ENCODE measurements at regions not wholly inside any gene's neighbourhood (a gene's known extent, or its start where the extent isn't known, plus 50 kb on each side); places are given as distances from the start of the nearest gene placed in this dataset.

DNA sequence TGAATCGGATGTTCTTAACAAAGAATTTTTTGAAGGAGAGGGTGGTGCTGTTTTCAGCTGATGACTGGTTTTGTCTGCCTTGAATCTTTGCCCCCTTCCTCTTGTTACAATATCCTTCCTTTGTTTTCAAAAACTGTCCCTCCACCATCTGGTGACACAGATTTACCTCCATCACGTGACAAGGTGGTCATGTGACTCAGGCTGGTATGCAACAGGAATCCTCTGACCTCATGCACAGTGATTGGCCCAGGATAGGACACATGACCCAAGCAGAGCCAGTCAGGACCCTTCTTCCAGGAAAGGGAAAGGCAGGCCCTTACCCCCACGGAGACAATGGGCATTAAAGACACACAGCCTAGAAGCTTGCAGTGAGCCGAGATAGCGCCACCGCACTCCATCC, 84.7 kb upstream of the MC3R start (continued):
- TF ChIP-seq, protein P1, sequence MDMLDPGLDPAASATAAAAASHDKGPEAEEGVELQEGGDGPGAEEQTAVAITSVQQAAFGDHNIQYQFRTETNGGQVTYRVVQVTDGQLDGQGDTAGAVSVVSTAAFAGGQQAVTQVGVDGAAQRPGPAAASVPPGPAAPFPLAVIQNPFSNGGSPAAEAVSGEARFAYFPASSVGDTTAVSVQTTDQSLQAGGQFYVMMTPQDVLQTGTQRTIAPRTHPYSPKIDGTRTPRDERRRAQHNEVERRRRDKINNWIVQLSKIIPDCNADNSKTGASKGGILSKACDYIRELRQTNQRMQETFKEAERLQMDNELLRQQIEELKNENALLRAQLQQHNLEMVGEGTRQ (CRISPR knock-in tag; IDR thresholded peaks at IDR 0.05): peak; percentile 75
- TF ChIP-seq EP300 (IDR thresholded peaks at IDR 0.05; ENCODE audit: low read length) (no peak), COPS2 (conservative IDR thresholded peaks at IDR 0.05) (no peak), YBX1 (IDR thresholded peaks at IDR 0.05) (no peak), HDAC3 (IDR thresholded peaks at IDR 0.05; ENCODE audit: borderline replicate concordance, partially characterized antibody) (no peak), RFX7 (CRISPR knock-in tag; IDR thresholded peaks at IDR 0.05) (no peak), BRF1 (IDR thresholded peaks at IDR 0.05; ENCODE audit: borderline replicate concordance, extremely low read depth, insufficient read length) (no peak), MYNN (IDR thresholded peaks at IDR 0.05) (no peak), MYNN (CRISPR knock-in tag; IDR thresholded peaks at IDR 0.05) (no peak), DMBX1 (CRISPR knock-in tag; IDR thresholded peaks at IDR 0.05; ENCODE audit: borderline replicate concordance) (no peak), MIER1 (IDR thresholded peaks at IDR 0.05; ENCODE audit: low read depth) (no peak), RAD51 (IDR thresholded peaks at IDR 0.05; ENCODE audit: borderline replicate concordance, low read depth) (peak; percentile 76)
- TF ChIP-seq, protein P2, sequence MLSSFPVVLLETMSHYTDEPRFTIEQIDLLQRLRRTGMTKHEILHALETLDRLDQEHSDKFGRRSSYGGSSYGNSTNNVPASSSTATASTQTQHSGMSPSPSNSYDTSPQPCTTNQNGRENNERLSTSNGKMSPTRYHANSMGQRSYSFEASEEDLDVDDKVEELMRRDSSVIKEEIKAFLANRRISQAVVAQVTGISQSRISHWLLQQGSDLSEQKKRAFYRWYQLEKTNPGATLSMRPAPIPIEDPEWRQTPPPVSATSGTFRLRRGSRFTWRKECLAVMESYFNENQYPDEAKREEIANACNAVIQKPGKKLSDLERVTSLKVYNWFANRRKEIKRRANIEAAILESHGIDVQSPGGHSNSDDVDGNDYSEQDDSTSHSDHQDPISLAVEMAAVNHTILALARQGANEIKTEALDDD (IDR thresholded peaks at IDR 0.05): no peak
- TF ChIP-seq, protein P3, sequence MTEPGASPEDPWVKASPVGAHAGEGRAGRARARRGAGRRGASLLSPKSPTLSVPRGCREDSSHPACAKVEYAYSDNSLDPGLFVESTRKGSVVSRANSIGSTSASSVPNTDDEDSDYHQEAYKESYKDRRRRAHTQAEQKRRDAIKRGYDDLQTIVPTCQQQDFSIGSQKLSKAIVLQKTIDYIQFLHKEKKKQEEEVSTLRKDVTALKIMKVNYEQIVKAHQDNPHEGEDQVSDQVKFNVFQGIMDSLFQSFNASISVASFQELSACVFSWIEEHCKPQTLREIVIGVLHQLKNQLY (CRISPR knock-in tag; conservative IDR thresholded peaks at IDR 0.05): no peak
